Neural cell (in vitro differentiated cells): ENCODE measurements at regions not wholly inside any gene's neighbourhood (a gene's known extent, or its start where the extent isn't known, plus 50 kb on each side); places are given as distances from the start of the nearest gene placed in this dataset.

Experiments used
- H2AFZ ChIP-seq: fragments of 200-600, 300-800 bp; sonication (generic), shearing (Covaris generic); 2 replicates; pipeline ENCODE4 v1.6.0; 2014; ENCODE audit warnings: low read depth, mild to moderate bottlenecking, antibody characterized with exemption, low read length, moderate library complexity
- H3F3A ChIP-seq: fragments of 200-600 bp; shearing (Covaris generic); 2 replicates; pipeline ENCODE4 v1.6.1; 2016; ENCODE audit warnings: mild to moderate bottlenecking, moderate library complexity, mixed read lengths, antibody characterized with exemption, low read length; ENCODE audit not compliant: insufficient read depth, poor library complexity, severe bottlenecking
- H3K27ac ChIP-seq: fragments of 200-600, 300-800 bp; sonication (generic), shearing (Covaris generic); 2 replicates; pipeline ENCODE4 v1.5.1; 2014; ENCODE audit warnings: mild to moderate bottlenecking, low read length, moderate library complexity
- H3K27me3 ChIP-seq: fragments of 300-800, 200-600 bp; sonication (generic), shearing (Covaris generic); 2 replicates; pipeline ENCODE4 v1.6.0; 2014; ENCODE audit warnings: mild to moderate bottlenecking, low read depth, low read length, moderate library complexity; ENCODE audit not compliant: insufficient read depth
- H3K36me3 ChIP-seq: fragments of 300-800, 200-600 bp; sonication (generic), shearing (Covaris generic); 2 replicates; pipeline ENCODE4 v1.5.1; 2014; ENCODE audit warnings: mild to moderate bottlenecking, antibody characterized with exemption, low read length, moderate library complexity; ENCODE audit not compliant: insufficient read depth
- H3K4me2 ChIP-seq: fragments of 300-800, 200-600 bp; sonication (generic), shearing (Covaris generic); 2 replicates; pipeline ENCODE4 v1.6.0; 2014; ENCODE audit warnings: mild to moderate bottlenecking, low read length
- H3K4me3 ChIP-seq: fragments of 300-800, 200-600 bp; sonication (generic), shearing (Covaris generic); 2 replicates; pipeline ENCODE4 v1.5.1; 2014; ENCODE audit warnings: mild to moderate bottlenecking, low read length, moderate library complexity
- H3K79me2 ChIP-seq: fragments of 200-600 bp; shearing (Covaris generic); replicated peaks from 2 replicates; pipeline ENCODE4 v1.6.0; 2014; ENCODE audit warnings: mild to moderate bottlenecking, low read length, moderate library complexity; ENCODE audit not compliant: insufficient read depth
- H3K9ac ChIP-seq: fragments of 300-800, 200-600 bp; sonication (generic), shearing (Covaris generic); 2 replicates; pipeline ENCODE4 v1.6.1; 2016; ENCODE audit warnings: mild to moderate bottlenecking, low read length, mixed read lengths
- H3K9me2 ChIP-seq: fragments of 200-600 bp; shearing (Covaris generic); 2 replicates; pipeline ENCODE4 v1.6.1; 2016; ENCODE audit warnings: mild to moderate bottlenecking, low read length, mixed read lengths; ENCODE audit not compliant: insufficient read depth
- H3K9me3 ChIP-seq: fragments of 200-600, 300-800 bp; sonication (generic), shearing (Covaris generic); 2 replicates; pipeline ENCODE4 v1.6.1; 2016; ENCODE audit warnings: mild to moderate bottlenecking, mixed run types, low read length, moderate library complexity, mixed read lengths
- H4K20me1 ChIP-seq: fragments of 200-600 bp; shearing (Covaris generic); 2 replicates; pipeline ENCODE4 v1.6.1; 2016; ENCODE audit warnings: mild to moderate bottlenecking, mixed run types; ENCODE audit not compliant: insufficient read depth
- EP300 ChIP-seq: fragments of 450-650 bp; conservative IDR thresholded peaks from 2 replicates; pipeline ENCODE4 v1.6.1; 2014; ENCODE audit warnings: antibody characterized with exemption, mild to moderate bottlenecking, moderate library complexity; ENCODE audit not compliant: poor library complexity, severe bottlenecking
- EZH2 ChIP-seq: fragments of 200-600, 300-800 bp; shearing (Covaris generic), sonication (generic); IDR thresholded peaks from 2 replicates; pipeline ENCODE4 v1.6.1; 2014; ENCODE audit warnings: antibody characterized with exemption, low read length, borderline replicate concordance, mild to moderate bottlenecking; ENCODE audit not compliant: insufficient read depth, poor library complexity, severe bottlenecking
- MXI1 ChIP-seq: fragments of 450-650 bp; conservative IDR thresholded peaks from 2 replicates; pipeline ENCODE4 v1.6.1; 2014; ENCODE audit warnings: antibody characterized with exemption, mild to moderate bottlenecking; ENCODE audit not compliant: poor library complexity, severe bottlenecking
- POLR2AphosphoS5 ChIP-seq: IDR thresholded peaks from 2 replicates; pipeline ENCODE4 v1.6.1; 2012
- RAD21 ChIP-seq: fragments of 450-650 bp; conservative IDR thresholded peaks from 2 replicates; pipeline ENCODE4 v1.6.1; 2014; ENCODE audit warnings: antibody characterized with exemption, mild to moderate bottlenecking, moderate library complexity
- SMC3 ChIP-seq: fragments of 450-650 bp; conservative IDR thresholded peaks from 2 replicates; pipeline ENCODE4 v1.6.1; 2014; ENCODE audit warnings: antibody characterized with exemption, mild to moderate bottlenecking, moderate library complexity; ENCODE audit not compliant: poor library complexity
- TAF1 ChIP-seq: IDR thresholded peaks from 2 replicates; pipeline ENCODE4 v1.6.1; 2012; ENCODE audit warnings: low read depth
- TF ChIP-seq, protein P1 (sequence below): fragments of 450-650 bp; IDR thresholded peaks from 2 replicates; pipeline ENCODE4 v1.5.1; 2014; ENCODE audit warnings: antibody characterized with exemption, mild to moderate bottlenecking, moderate library complexity; ENCODE audit not compliant: poor library complexity, severe bottlenecking
- TF ChIP-seq, protein P2 (sequence below): IDR thresholded peaks from 2 replicates; pipeline ENCODE4 v1.6.1; 2012; ENCODE audit warnings: borderline replicate concordance

DNA sequence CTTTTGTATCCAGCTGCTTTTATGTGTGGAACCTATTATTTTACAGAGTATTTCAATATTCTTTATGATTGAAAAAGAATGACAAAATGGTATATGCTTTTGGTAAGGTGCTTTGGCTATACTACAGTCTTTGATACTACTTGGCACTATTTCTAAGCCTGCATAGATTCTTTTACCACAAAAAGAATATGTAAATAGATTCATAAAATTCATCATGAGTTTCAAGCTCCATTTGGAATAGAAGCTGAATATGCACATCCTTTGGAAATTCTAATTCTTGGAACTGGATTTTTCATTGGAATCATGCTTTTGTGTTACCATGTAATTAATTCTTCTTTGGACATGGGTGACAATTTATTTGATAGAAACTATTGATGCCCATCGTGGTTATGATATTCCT is 60.2 kb upstream of the SYTL5 start:
- no peak overlapping the region for H3K4me2 ChIP-seq
- no peaks in the 10 kb centered on the region for H3F3A ChIP-seq
- no peak overlapping the region for H3K27ac ChIP-seq
- H3K9me3 ChIP-seq: no peaks in the 10 kb centered on the region
- H3K9me2 ChIP-seq: no peaks in the 10 kb centered on the region
- no peaks in the 10 kb centered on the region for H3K36me3 ChIP-seq
- H3K9ac ChIP-seq: no peak overlapping the region
- H3K79me2 ChIP-seq: no peaks in the 10 kb centered on the region
- no peak overlapping the region for H2AFZ ChIP-seq
- no peaks in the 10 kb centered on the region for H3K27me3 ChIP-seq
- no peak overlapping the region for H3K4me3 ChIP-seq
- no peaks in the 10 kb centered on the region for H4K20me1 ChIP-seq
- TF ChIP-seq, protein P1, sequence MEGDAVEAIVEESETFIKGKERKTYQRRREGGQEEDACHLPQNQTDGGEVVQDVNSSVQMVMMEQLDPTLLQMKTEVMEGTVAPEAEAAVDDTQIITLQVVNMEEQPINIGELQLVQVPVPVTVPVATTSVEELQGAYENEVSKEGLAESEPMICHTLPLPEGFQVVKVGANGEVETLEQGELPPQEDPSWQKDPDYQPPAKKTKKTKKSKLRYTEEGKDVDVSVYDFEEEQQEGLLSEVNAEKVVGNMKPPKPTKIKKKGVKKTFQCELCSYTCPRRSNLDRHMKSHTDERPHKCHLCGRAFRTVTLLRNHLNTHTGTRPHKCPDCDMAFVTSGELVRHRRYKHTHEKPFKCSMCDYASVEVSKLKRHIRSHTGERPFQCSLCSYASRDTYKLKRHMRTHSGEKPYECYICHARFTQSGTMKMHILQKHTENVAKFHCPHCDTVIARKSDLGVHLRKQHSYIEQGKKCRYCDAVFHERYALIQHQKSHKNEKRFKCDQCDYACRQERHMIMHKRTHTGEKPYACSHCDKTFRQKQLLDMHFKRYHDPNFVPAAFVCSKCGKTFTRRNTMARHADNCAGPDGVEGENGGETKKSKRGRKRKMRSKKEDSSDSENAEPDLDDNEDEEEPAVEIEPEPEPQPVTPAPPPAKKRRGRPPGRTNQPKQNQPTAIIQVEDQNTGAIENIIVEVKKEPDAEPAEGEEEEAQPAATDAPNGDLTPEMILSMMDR: no peak
- no peak for TF ChIP-seq SMC3

DNA sequence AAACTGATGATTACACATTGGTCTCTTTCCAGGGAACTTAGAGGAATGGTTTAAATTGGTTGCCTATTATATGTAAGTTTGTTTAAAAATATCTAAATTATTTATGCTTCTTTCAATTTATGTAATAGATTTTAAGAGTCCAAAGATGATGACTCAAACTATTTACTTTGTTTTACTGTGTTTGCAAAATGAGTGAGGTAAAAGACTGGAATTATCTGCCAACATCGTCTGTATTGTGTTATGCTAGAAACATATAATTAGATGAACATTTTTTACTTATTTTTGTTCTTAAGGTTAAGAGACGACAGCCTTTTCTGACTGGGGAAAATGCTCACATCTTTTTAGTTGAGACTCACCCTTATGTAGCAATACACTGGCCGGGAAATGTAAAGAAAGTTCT is 51.1 kb upstream of the SYTL5 start:
- no peak overlapping the region for H3K9ac ChIP-seq
- H3K79me2 ChIP-seq: no peaks in the 10 kb centered on the region
- H3K36me3 ChIP-seq: no peaks in the 10 kb centered on the region
- H3K4me3 ChIP-seq: no peak overlapping the region
- H3K9me2 ChIP-seq: no peaks in the 10 kb centered on the region
- TF ChIP-seq EZH2: no peak
- no peak for TF ChIP-seq TAF1
- no peak for TF ChIP-seq SMC3
- no peak for TF ChIP-seq EP300
- TF ChIP-seq POLR2AphosphoS5: no peak
- TF ChIP-seq MXI1: no peak
- TF ChIP-seq, protein P2, sequence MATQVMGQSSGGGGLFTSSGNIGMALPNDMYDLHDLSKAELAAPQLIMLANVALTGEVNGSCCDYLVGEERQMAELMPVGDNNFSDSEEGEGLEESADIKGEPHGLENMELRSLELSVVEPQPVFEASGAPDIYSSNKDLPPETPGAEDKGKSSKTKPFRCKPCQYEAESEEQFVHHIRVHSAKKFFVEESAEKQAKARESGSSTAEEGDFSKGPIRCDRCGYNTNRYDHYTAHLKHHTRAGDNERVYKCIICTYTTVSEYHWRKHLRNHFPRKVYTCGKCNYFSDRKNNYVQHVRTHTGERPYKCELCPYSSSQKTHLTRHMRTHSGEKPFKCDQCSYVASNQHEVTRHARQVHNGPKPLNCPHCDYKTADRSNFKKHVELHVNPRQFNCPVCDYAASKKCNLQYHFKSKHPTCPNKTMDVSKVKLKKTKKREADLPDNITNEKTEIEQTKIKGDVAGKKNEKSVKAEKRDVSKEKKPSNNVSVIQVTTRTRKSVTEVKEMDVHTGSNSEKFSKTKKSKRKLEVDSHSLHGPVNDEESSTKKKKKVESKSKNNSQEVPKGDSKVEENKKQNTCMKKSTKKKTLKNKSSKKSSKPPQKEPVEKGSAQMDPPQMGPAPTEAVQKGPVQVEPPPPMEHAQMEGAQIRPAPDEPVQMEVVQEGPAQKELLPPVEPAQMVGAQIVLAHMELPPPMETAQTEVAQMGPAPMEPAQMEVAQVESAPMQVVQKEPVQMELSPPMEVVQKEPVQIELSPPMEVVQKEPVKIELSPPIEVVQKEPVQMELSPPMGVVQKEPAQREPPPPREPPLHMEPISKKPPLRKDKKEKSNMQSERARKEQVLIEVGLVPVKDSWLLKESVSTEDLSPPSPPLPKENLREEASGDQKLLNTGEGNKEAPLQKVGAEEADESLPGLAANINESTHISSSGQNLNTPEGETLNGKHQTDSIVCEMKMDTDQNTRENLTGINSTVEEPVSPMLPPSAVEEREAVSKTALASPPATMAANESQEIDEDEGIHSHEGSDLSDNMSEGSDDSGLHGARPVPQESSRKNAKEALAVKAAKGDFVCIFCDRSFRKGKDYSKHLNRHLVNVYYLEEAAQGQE: no peak
- TF ChIP-seq, protein P1: no peak
- no peak for TF ChIP-seq RAD21
- no peaks in the 10 kb centered on the region for H3F3A ChIP-seq
- H3K27ac ChIP-seq: no peak overlapping the region
- no peaks in the 10 kb centered on the region for H3K9me3 ChIP-seq
- H2AFZ ChIP-seq: no peak overlapping the region
- no peak overlapping the region for H3K4me2 ChIP-seq
- H3K27me3 ChIP-seq: no peaks in the 10 kb centered on the region
- H4K20me1 ChIP-seq: no peaks in the 10 kb centered on the region
